Islet precursor cell (in vitro differentiated cells): ENCODE measurements at regions not wholly inside any gene's neighbourhood (a gene's known extent, or its start where the extent isn't known, plus 50 kb on each side); places are given as distances from the start of the nearest gene placed in this dataset.

Experiments
- DNase-seq: peaks from one replicate; pipeline ENCODE4 v3.0.0-alpha.2; 2018

DNA sequence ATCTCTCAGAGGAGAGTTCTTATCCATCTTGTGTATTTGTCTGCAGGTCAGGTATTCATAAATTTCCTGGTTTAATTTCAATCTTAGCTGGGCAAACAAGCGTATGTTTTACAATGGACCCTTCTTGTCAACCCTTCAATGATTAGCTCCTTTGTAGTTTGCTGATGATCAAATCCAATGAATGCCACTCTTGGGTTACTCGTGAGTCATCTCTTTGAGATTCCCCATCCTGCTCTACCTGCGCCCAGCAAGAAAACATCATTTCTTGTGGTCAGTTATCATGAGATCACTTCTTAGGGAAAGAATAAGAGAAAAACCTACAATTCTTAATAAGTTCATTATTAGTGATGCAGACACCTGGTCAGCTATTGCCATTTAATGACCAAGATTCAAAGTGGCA is 572.3 kb upstream of the PKN2 start:
- DNase-seq: no peak

DNA sequence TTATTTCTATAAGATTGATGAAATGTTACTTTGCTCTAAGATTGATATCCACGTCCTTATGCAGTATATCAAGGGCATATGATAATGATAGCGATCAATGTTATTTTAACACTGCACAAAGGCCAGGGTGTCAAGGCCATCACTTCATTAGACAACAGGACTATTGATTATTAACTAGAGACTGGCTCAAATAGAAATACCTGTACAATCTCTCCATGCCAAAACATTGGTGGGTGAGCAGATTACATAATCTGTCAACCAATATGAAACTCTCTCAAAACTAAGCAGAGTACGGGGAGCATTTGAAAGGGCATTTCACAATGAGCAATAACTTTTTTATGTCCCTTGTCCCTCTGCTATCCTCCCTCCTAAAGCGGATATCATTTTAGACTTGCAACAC is 566.5 kb upstream of the PKN2 start:
- no peak for DNase-seq

DNA sequence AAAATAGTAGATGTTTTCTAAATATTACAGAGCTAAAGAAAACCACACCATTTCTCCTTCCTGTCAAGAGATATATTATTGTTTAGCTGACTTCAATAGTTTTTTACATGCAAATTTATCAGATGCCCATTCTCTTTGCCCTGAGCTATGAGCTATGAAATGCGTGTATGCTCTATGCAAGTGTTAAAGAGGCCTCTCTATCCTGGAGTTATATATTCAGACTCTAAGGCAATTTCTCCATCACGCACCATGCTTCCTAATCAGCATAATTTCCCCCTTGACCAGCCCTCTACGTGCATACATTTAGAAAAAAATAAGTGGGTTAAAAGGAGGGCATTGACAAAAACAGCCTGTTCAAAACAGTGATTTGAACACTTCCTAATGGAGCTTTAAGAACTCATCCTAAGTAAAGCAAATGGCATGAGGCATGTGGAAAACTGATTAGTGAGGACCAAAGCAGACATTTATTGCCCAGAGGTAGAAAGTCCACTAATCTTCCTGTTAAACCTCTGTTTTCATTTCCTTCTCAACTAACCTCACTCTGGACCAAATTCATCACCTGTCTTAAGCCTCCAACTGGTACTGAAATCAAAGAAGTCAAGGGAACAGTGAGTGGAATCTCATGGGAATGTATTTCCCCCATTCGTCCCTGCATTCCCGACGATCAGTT is 565.8 kb upstream of the PKN2 start:
- no peak for DNase-seq

DNA sequence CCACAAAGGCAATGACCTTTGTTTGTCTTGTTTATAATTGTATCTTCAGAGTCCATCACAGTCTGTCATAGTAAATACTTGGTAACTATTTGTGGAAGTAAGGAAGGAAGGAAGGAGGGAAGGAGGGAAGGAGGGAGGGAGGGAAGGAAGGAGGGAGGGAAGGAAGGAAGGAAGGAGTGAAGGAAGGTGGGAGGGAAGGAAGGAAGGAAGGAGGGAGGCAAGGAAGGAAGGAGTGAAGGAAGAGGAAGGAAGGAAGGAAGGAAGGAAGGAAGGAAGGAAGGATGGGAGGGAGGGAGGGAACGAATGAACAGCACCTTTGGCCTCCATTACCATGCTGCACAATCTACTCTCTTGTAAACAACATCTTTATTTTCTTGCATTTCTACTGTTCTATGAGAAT is 559.5 kb upstream of the PKN2 start:
- no peak for DNase-seq

DNA sequence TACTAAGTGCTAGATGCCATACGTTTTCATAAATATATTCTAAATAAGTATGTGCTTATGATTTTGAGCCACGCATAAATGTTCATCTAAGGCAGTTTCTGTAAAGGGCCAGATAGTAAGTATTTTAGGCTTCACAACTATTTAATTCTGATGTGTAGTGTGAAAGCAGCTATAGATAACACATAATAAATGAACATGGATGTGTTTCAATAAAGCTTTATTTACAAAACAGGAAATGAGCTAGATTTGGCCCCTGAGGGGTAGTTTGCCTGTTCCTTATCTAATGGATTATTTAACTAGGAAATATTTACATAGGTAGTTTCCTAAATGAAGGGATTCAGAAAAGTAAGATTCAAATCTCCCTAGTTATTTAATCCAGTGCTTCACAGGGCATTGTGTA is 557.6 kb upstream of the PKN2 start:
- DNase-seq: no peak

DNA sequence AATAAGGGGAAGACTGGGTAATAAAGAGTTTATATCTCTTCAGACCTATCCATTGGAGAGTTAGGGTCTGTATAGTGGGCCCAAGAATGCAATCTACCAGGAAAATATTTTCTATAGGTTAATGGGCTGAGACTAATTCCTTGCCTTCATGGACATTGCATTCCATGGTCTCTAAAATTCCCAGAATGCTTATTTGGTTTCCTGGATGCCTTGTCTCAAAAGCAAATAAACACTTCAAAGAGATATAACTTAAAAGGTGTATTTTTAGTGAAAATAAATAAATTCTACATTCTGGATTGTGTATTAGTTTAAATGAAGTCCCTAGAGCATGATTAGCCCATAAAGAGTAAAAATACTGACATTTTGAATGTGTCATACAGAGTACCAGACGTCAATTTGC is 550.1 kb upstream of the PKN2 start:
- DNase-seq: no peak

DNA sequence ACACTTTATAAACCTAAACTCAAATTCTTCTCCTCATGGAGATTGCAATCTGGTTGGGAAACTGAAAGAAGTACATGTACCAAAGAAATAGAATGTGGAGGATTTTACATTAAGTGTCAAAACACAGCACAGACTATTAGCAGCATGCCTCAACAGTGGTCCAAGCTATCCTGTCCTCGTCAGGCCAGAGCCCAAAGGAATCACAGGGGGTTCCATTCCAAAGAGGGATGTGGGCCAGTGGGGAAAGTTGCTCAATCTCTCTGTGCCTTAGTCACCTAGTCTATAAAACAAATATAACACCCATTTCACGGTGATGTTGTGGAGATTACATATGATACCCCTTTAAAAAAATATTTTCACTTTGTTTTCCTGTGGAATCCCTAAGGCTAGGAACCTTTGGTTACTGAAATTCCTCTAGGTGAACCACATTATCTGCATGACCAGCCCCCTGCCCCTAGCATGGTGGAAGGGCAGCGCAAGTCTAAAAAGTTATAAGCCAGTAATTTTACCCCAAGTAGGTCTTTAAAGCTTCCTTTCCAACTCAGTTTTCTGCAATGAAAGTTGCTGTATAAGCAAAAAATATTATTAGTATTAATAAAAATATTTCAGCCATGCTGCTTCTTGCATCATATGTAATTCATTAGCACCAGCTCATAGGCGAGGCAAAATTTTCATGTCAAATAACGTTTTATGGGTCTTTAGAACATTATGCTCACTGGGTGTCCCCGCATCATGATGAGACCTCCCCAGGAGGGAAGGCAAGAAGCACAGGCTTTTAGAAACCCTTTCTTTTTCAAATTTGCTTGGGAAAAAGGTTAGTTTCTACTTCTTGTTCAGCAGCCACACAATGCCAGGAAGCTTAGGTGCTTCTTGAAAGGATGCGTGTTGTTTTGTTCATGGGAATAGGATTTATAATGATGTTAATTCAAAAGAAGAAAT is 548.8 kb upstream of the PKN2 start:
- no peak for DNase-seq

DNA sequence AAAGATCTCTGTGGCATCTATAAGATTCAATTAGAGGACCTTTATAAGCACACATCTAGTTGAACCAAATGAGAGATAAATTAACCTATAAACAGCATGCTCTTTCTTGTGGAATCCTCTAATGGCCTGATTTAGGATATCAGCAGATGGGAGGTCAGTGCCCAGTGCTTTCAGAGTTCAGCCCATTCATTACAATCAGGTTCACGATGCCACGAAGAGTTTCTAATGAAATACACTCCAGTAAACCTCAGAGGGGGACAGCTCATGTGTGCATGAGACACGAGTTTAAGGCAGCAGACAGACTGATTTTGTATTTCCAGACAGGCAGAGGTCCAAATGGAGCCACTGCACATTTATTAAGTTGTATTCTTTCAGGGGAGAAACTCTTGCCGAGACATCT is 544.4 kb upstream of the PKN2 start:
- DNase-seq: no peak

DNA sequence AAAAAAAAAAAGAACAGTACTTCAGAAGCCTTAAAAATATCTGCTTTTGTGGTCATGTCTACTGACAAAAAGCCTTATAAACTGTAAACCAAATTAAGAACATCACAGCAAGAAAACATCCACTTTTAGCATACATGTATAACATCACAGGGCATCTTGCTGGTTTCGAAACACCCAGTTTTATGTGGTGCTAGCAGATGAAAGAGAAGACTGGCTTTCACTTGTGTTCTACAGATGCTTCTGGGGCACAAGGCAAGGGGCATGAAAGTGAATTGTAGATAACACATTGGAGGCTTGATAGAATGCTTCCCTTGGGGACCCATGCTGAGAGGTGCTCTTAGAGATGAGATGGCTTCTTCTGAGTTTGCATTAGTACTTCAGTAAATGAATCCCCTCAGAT is 543.7 kb upstream of the PKN2 start:
- no peak for DNase-seq

DNA sequence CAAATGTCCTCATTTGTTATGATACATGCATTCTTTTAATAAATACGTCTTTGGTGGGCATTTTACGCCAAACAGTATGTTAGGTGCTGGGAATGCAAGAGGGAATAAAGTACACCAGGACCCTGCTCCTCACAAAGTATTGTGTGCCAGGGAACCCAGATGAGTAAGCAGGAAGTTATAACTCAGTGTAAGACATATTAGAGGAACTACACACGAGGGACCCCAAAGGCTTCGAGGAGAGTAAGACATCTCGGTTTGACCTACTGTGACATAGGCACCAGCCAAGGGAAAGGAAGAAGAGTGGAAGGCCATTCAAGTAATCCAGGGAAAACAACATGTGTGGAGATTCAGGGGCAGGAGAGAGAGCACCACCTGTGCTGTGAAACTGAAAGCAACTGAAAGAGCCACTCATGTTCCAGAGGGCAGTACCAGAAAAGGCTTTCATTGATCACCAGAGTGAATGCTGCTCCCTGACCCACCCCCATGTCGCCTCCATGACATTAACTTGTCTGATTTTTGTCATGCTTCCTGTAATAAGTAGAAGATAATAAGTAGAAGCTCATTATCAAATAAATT is 542.5 kb upstream of the PKN2 start:
- no peak for DNase-seq

DNA sequence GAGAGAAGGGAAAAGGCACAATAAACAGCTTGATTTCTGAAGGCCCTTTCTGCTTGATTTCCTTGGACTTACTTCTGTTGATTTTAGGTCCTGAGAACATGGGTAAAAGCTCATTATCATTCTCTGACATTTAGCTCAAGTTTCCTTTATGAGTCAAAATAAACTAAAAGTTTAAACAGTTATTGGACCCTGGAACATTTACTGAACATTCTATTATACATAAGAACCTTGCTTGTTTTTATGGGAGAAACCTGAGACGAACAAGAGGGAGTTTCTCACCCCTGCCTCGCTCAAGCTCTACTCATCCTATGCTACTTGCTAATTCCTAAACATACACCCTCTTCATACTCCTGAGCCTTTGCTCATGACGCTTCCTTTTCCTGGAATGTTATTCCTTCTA is 538.3 kb upstream of the PKN2 start:
- no peak for DNase-seq

DNA sequence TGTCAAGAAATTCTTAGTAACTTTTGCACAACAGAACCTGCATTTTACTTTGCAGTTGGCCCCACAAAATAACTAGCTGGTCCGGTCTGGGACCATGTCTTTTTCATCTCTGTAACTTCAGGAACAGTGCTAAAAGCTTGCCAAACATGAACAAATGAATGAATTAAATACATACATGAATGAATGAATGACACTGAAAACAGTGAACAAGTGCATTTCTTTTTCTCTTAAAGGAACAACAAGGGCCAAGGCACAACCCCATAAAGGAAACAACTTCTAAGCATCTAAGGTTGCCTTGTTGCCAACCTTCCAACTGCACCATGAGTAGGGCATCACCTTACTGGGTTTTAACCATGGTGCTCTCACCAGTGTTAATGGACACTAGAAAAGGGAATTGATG is 534.4 kb upstream of the PKN2 start:
- no peak for DNase-seq

DNA sequence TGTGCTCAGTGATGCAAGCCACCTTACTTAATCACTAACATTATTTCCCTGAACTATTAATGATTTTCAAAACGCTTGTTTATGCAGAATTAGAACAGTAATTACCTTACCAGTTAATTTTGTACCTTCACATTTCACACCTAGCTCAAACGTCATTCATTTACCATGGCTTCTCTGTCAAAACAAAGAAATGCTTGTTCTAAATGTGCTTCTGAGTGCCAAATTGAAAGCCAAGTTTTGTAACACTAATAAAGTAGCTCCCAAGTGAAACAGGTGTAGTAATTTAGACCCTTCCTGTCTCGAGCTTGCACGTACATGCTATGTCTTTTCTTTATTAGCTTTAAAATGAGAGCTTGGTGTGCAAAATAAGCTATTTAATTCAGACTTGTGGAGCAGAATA is 533.7 kb upstream of the PKN2 start:
- no peak for DNase-seq

DNA sequence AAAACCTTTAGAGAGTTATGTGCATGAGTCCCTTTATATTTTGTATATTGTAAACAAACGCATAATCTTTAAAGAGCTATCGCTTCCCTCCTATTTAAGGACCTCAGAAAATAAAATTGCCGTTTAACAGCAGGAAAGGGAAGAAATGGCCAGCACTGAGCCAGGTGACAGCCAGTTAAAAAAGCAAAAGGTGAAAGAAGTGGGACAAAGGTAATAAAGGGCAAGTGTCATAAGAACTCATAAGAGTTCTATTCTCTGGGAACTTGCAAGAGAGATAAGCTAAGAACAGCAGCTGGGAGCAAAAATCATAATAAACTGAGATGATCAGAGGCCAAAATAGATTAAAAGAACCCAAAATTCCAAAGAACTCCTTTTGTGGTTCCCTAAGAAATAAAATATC is 520.9 kb upstream of the PKN2 start:
- DNase-seq: no peak

DNA sequence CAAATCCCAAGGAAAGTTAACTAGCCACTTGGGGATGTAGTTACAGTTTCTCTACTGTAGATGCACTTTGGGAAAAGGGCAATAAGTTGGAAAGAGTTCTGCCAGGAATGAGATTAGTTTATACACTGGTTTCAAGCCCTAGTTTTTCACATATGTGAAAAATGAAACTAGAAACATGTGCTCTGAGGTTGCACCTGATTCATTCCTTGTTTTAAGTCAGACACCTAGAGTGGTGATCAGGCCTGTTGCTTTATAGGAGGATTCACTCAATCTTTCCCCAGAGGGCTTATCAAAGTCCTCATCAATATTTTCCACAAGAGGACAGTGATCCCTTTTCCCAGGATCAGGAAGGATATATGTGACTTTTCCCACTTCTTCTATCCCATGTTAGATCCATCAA is 515.9 kb upstream of the PKN2 start:
- DNase-seq: no peak

DNA sequence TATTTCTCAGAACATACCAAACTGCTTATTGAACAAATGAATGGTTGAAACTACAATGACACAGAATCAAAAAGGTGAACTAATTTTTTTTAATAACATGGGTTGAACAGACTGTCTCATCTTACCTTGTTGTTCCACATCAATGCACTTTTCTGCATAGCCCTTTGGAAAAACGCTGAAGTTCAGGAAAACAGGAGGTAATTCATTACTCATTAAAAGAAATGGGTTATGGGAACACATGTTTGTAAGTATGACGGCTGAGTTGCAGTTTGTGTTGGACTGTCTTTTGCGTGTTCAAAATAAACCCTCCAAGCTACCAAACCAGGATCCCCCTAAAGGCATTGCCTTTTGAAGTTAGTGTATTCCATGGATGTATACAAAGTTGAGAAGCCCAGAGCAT is 514.9 kb upstream of the PKN2 start:
- DNase-seq: no peak

DNA sequence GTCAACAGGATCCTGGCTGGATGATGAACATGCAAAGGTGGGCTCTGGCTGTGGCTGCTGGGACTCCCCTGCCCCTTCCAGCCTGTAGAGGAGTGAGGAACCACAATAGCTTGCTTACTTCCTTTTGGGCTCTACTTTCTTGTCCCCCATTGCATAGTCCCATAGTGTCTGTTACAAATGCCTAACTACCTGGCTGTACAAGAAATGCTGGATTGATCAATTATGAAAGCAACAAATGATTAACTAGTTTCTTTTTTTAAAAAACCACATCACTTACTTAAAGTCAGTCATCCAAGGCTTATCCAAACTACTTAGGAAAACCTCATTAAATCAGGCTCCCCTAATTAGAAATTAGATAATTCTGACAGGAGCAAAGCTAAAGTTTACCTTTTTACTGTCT is 514.1 kb upstream of the PKN2 start:
- no peak for DNase-seq

DNA sequence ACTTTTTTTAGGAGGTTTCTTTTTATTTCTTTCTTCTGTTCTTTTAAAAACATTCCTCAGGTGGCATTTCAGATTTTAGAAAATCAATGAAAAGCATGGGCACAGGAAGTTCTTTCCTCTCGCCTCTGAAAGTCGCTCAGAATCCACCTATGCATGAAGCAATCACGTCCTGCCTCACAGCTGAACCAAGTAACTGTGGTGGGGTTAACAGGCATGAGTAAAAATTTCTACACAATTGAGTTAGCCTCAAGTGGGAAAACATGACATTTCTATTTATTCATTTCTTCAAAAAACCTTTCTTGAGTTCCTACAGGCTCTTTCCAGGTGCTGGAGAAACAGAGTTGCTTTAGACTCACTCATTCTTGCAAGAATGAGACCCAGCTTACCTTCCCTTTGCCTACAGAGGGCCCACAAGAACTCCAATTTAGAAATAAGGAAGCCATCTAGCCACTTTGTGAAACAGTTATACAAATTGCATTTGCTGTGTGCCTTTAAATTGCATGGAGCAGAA is 508.9 kb upstream of the PKN2 start:
- DNase-seq: no peak

DNA sequence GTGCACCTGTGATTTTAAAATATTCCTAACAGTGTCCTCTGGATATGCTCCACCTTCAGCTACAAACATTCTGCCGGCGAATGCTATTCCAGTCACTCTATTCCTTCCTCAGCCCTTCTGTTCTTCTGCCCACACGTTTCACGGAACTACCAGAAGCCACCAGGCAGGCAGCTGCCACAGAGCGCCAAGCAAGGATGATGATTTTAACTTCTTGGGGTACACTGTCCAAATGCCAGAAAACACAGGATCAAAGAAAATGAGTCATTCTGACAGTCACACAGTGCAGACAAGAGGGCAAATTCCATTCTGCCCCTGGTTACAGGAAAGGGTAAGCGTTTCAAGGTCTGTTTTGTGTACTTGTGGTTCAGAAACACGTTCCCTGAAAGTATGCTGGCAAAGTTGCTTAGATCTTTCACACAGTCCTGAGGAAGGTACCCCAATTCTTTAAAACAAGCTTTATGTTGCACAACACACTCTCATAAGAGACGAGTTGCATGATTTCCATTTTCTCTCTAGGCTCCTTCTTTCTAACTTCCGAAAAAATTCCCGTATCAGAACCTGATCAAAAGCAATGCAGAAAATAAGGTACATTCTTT is 508.3 kb upstream of the PKN2 start:
- DNase-seq: peak; percentile 81

DNA sequence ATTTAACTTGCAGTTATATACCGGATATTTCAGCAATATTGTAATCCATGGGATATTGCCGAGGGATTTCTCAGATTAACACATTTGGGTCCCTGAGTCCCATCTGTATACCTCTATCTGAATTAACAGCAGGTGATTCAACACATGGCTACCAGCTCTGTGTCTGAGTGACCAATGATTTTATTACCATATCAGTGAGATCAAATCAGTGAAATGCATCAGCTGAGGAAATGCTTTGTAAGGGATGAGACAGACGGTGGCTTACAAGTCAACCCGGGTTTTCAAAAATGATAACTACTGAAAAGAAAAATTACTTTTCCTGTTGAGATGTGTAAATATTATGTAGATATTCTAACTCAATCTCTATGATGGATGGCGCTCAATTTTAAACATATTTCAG is 504.1 kb upstream of the PKN2 start:
- no peak for DNase-seq

DNA sequence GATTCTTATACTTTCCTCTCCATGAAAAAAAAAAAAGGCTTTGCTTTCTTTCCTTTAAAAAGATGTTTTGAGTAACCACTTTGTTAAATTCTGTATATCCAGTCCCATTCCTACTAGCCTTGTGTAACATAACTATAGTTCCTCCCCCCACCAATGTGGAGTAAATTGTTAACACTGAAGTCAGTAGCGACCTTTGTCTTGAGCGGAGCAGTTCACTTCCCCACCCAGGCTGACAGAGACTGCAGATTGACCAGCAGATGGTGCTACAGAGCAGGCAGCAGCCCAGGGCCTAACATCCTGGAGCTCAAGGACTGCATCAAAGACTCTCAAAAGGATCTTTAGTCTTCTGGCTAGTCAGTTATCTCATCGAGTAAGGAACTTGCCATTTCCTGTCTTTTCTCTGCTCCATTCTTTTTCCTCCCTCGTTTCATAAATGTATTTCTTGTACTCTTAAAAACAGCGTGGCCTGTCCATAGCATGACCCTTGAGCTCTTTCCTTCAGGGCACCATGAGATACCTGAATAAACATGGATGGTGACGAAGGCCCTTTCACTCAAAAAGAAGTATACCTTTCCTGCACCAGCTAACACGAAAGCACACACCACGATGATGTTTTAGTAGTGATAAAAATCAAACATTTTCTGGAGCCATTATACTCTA is 503.5 kb upstream of the PKN2 start:
- peak; percentile 90 for DNase-seq

DNA sequence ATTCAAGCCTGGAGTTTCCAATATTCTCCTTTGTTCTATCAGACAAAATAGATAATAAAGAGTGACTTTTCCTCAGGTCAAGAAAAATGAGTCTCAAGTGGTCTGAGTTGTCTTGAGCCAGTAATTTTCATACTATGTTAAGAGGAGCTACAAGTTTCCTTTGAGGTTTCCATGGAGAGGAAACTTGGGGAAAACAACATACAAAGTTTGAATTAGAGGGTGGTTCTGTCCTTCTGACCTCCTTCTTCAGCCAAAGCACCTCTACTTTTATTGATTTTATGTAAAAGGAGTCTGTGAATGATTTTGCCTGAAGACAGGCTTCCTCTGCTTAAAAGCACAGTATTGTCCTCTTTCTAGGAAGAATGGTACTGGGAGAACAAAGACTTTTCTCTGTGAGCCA is 497.2 kb upstream of the PKN2 start:
- no peak for DNase-seq

DNA sequence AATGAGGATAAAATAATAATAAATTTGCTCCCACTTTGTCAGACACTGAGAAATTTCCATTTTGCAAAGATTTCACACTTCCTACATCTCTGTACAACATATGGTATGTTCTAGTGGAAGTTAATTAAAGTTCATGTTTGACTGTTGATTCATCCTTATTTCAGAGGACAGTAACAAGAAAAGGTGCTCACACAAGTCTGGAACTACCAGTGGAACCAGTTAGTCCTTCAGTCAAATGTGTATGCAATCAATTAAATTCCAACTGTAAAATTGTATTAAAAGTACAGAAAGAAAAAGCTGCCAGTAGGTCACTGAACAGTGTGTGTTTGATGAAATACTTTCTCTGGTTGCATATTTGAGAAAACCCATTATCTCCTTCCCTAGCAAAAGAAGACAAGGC is 496.0 kb upstream of the PKN2 start:
- DNase-seq: no peak
